PFSK-1 (cell line): ENCODE measurements at regions not wholly inside any gene's neighbourhood (a gene's known extent, or its start where the extent isn't known, plus 50 kb on each side); places are given as distances from the start of the nearest gene placed in this dataset.

Experiments used
- FOXP2 ChIP-seq: optimal IDR thresholded peaks from 2 replicates; pipeline ENCODE3; 2011; ENCODE audit warnings: borderline replicate concordance, control low read depth, inconsistent platforms; ENCODE audit not compliant: insufficient read depth; ENCODE audit errors: extremely low read length, extremely low read depth
- POLR2AphosphoS5 ChIP-seq: IDR thresholded peaks from 2 replicates; pipeline ENCODE4 v1.6.1; 2012; ENCODE audit warnings: low read depth, mild to moderate bottlenecking, control low read depth, low read length, moderate library complexity
- SIN3A ChIP-seq: IDR thresholded peaks from 2 replicates; pipeline ENCODE4 v1.6.1; 2012; ENCODE audit warnings: mild to moderate bottlenecking, low read length, moderate library complexity, borderline replicate concordance; ENCODE audit not compliant: insufficient read depth
- TAF1 ChIP-seq: IDR thresholded peaks from 2 replicates; pipeline ENCODE4 v1.6.1; 2012; ENCODE audit warnings: low read length, control low read depth, borderline replicate concordance; ENCODE audit not compliant: insufficient read depth
- TF ChIP-seq, protein P1 (sequence below), 2 experiments: IDR thresholded peaks; 2 replicates each; pipeline versions ENCODE4 v1.6.1 to v1.8.0; 2011 to 2012; ENCODE audit warnings: low read depth in 2 of 2, low read length in 2 of 2, control low read depth in 1 of 2, inconsistent platforms in 1 of 2, mild to moderate bottlenecking in 1 of 2, moderate library complexity in 1 of 2; ENCODE audit not compliant: insufficient read depth in 1 of 2

DNA sequence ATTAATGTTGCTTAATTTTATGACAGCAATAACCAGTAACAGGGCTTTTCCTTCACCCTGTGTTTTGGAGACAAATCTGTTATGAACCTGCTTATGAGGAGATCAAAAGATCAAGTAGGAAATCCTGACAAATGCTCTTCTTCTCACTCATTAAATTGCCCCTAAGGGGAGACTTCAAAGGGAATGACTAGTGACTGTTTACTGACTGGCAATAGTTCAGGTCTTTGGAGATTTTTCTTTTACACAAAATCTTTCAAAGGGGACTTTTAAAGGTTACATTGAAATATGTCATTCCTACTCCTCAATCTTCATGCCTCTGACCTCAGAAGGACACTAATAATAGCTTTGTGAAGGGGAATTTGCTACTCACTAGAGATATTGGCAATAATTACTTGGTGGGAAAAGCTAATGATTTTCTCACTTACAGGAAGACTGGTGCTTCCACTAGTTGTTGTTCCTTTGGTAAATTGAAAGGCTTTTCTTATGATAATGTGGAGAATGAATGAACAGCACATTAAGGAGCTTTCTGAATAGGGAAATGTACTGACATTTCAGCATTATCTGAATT is 292.9 kb upstream of the CA10 start:
- no peak for TF ChIP-seq FOXP2
- TF ChIP-seq SIN3A: no peak
- no peak for TF ChIP-seq POLR2AphosphoS5
- TF ChIP-seq TAF1: no peak
- TF ChIP-seq, protein P1, sequence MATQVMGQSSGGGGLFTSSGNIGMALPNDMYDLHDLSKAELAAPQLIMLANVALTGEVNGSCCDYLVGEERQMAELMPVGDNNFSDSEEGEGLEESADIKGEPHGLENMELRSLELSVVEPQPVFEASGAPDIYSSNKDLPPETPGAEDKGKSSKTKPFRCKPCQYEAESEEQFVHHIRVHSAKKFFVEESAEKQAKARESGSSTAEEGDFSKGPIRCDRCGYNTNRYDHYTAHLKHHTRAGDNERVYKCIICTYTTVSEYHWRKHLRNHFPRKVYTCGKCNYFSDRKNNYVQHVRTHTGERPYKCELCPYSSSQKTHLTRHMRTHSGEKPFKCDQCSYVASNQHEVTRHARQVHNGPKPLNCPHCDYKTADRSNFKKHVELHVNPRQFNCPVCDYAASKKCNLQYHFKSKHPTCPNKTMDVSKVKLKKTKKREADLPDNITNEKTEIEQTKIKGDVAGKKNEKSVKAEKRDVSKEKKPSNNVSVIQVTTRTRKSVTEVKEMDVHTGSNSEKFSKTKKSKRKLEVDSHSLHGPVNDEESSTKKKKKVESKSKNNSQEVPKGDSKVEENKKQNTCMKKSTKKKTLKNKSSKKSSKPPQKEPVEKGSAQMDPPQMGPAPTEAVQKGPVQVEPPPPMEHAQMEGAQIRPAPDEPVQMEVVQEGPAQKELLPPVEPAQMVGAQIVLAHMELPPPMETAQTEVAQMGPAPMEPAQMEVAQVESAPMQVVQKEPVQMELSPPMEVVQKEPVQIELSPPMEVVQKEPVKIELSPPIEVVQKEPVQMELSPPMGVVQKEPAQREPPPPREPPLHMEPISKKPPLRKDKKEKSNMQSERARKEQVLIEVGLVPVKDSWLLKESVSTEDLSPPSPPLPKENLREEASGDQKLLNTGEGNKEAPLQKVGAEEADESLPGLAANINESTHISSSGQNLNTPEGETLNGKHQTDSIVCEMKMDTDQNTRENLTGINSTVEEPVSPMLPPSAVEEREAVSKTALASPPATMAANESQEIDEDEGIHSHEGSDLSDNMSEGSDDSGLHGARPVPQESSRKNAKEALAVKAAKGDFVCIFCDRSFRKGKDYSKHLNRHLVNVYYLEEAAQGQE (IDR thresholded peaks at IDR 0.05; ENCODE audit: insufficient read depth in 1 of 2, low read depth in 2 of 2, low read length in 2 of 2): no peak

DNA sequence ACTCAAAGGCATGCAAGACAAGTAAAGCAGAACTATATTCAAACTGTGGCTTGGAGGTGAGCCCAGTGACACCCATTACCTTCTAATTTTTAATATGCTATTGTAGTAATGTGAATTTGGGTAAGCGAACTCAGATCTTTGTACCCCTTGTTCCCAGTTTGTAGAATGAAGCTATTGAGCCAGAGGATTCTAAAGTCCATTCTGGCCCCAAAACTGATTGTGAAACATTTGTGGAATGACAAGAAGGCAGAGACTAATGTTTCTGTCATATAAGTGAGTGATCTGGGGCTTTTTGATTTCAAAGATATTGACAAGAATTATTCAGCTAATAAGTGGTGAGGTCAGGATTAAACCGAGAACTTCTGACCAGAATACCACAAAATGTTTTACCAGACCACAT is 283.8 kb upstream of the CA10 start:
- TF ChIP-seq, protein P1 (IDR thresholded peaks at IDR 0.05; ENCODE audit: insufficient read depth in 1 of 2, low read depth in 2 of 2, low read length in 2 of 2): no peak
- TF ChIP-seq SIN3A (no peak), TAF1 (no peak), FOXP2 (no peak), POLR2AphosphoS5 (no peak)

DNA sequence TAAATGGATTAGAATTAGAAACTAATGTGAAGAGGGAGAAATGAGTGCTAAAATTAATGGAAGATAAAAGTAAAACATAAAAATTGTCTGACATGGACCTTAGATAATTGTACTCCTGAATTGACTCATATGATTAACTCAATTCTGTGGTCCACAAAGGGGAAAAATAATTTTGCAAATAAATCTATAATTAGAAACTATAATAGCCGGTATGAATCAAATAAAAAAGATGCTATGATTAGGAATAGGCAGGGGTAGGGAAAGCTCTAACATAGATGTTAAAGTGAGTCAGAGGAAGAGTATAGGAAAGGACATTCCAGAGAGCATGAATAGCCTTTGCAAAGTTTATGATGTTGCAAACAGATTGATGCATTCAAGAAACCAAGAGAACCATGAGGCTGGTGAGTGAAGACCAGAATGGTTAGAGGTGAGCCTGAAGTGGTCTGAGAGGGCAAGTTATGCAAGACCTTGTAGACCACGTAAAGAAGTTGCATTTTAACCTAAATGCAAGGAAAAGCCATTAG is 262.1 kb upstream of the CA10 start:
- TF ChIP-seq POLR2AphosphoS5 (no peak), SIN3A (no peak), FOXP2 (no peak), TAF1 (no peak)
- TF ChIP-seq, protein P1 (IDR thresholded peaks at IDR 0.05; ENCODE audit: insufficient read depth in 1 of 2, low read depth in 2 of 2, low read length in 2 of 2): no peak

DNA sequence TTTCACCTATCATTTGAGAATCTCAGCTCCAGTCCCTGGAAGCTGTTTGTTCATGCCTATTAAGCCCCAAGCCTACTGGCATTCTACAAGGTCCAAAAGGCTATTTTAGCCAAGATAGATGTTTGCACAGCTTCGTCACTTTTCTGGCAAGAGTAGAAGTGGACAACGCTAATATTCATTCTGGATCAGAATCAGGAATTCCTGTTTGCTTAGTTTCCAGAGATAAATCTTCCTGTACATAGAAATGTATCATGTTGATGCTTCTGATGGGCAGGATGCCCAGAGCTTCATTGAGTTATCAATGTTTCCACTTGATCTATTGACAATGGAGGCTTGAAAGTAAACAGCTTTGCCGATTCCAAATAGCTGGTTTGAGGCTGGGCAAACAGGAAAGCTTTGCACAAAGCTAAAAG is 260.7 kb upstream of the CA10 start:
- TF ChIP-seq TAF1 (no peak), SIN3A (no peak), FOXP2 (no peak), POLR2AphosphoS5 (no peak)
- TF ChIP-seq, protein P1 (IDR thresholded peaks at IDR 0.05; ENCODE audit: insufficient read depth in 1 of 2, low read depth in 2 of 2, low read length in 2 of 2): no peak
